T-cell (primary cell): ENCODE measurements at regions not wholly inside any gene's neighbourhood (a gene's known extent, or its start where the extent isn't known, plus 50 kb on each side); places are given as distances from the start of the nearest gene placed in this dataset.

ENCODE experiments used
- ATAC-seq, 4 experiments: fragments of 200-7000 bp in 3 of 4; fragments of 150-1000 bp in 1 of 4; cut with Tn5 transposase; replicated peaks in 1 of 4; 1 replicate in 3 of 4; 2 replicates in 1 of 4; pipeline ENCODE4 v1.10.0; 2021; ENCODE audit warnings: moderate library complexity in 3 of 4, mild to moderate bottlenecking in 2 of 4, moderate number of reproducible peaks in 1 of 4
- CTCF ChIA-PET, 2 donors: fragments of 300-600 bp; sonication (Branson Sonifier 250); formaldehyde crosslinking; loops; one replicate each; lab custom pipeline; 2022; ENCODE audit warnings: antibody characterized with exemption in 2 of 2; lab: Charles Lee
- POLR2A ChIA-PET, 2 donors: fragments of 300-600 bp; sonication (Branson Sonifier 250); formaldehyde crosslinking; loops; one replicate each; lab custom pipeline; 2022; ENCODE audit warnings: antibody characterized with exemption in 2 of 2; lab: Charles Lee
- DNase-seq, 35 experiments: peaks; one replicate each; pipeline versions ENCODE4 v3.0.0 to v3.0.0-alpha.2; 2013 to 2023
- H3K27ac ChIP-seq: one replicate; pipeline ENCODE4 v1.5.1; 2013; ENCODE audit warnings: low read length
- H3K27me3 ChIP-seq, 2 experiments: replicated peaks in 1 of 2; 1 replicate in 1 of 2; 2 replicates in 1 of 2; pipeline versions ENCODE4 v1.6.1 to v1.7.0; 2013; ENCODE audit warnings: low read length in 1 of 2, mixed read lengths in 1 of 2; ENCODE audit not compliant: control insufficient read depth in 2 of 2, insufficient read depth in 2 of 2; ENCODE audit errors: extremely low read depth in 1 of 2
- H3K36me3 ChIP-seq, 2 donors: 1 replicate in 1 of 2; 2 replicates in 1 of 2; pipeline versions ENCODE4 v1.6.1 to v1.7.0; 2013; ENCODE audit warnings: low read length in 1 of 2; ENCODE audit not compliant: control insufficient read depth in 2 of 2, insufficient read depth in 1 of 2; ENCODE audit errors: extremely low read depth in 1 of 2
- H3K4me1 ChIP-seq, 2 experiments: 1 replicate in 1 of 2; 2 replicates in 1 of 2; pipeline versions ENCODE4 v1.6.1 to v1.7.0; 2013; ENCODE audit warnings: low read length in 2 of 2, mixed read lengths in 1 of 2; ENCODE audit not compliant: insufficient read depth in 2 of 2, control insufficient read depth in 1 of 2; ENCODE audit errors: extremely low read depth in 1 of 2
- H3K4me3 ChIP-seq, 2 donors: 1 replicate in 1 of 2; 2 replicates in 1 of 2; pipeline versions ENCODE4 v1.5.1 to v1.7.0; 2013; ENCODE audit warnings: mild to moderate bottlenecking in 2 of 2, low read length in 1 of 2, moderate library complexity in 1 of 2; ENCODE audit not compliant: control insufficient read depth in 1 of 2; ENCODE audit errors: extremely low read depth in 1 of 2
- H3K9me3 ChIP-seq: 2 replicates; pipeline ENCODE4 v1.7.0; 2013
- H3K27ac Mint-ChIP-seq, 2 donors: one replicate each; pipeline ENCODE4 v1.8.0; 2020 to 2021; ENCODE audit warnings: mild to moderate bottlenecking in 2 of 2, mixed read lengths in 2 of 2
- H3K27me3 Mint-ChIP-seq, 2 donors: one replicate each; pipeline ENCODE4 v1.8.0; 2021 to 2022; ENCODE audit warnings: mixed read lengths in 2 of 2
- H3K36me3 Mint-ChIP-seq: one replicate; pipeline ENCODE4 v1.8.0; 2021; ENCODE audit warnings: mixed read lengths
- H3K4me1 Mint-ChIP-seq, 3 donors: one replicate each; pipeline ENCODE4 v1.8.0; 2020 to 2022; ENCODE audit warnings: mixed read lengths in 3 of 3, mild to moderate bottlenecking in 1 of 3
- H3K4me3 Mint-ChIP-seq, 3 donors: one replicate each; pipeline ENCODE4 v1.8.0; 2020 to 2022; ENCODE audit warnings: mild to moderate bottlenecking in 3 of 3, mixed read lengths in 3 of 3, moderate library complexity in 3 of 3
- H3K9me3 Mint-ChIP-seq, 3 donors: one replicate each; pipeline ENCODE4 v1.8.0; 2020 to 2022; ENCODE audit warnings: mixed read lengths in 3 of 3
- WGBS: methylation state at CpG from one replicate; pipeline ENCODE4 v1.1.5; 2013; ENCODE audit warnings: missing lambda C conversion rate; ENCODE audit not compliant: insufficient coverage; 5-methylcytosine and 5-hydroxymethylcytosine counted together

DNA sequence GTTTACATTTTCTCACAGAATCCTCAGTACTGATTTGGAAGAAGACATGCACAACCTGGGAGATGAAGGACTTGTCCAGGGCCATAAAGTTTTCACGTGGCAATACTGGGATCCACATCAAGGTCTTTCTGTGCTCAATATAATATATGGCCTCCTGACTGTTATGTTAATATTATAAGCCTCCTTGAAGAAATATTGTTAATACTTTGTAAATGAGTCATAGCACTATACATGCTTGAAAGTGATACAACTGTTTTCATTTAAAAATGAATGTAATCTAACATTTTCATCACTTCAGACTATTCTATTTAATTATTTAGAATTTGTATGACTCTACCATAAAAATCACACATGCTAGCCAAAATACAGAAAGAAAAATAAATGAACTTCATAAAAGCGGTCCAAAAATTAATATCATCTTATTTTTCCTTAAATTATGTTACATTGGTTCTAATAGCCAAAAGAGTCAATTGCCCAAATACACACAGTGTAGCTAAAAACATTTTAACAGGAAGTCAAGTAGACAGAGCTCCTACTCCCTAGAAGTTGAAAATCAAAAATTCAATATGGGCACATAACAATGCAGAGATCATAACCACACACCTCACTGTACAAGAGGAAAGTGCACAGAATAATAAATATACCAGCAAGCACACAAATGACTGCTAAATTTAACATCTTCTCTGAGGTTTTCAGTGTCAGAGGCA is 188.0 kb upstream of the HDDC2 start:
- WGBS = no CpG with 5 or more reads among the region's 2 CpGs
- ATAC-seq (no peak), DNase-seq (no peak)
- peaks cover 0 to 2% of the 10 kb centered on the region in 2 experiments for H3K4me1 ChIP-seq
- H3K27ac Mint-ChIP-seq = no peak overlapping the region
- POLR2A ChIA-PET = no interaction called here
- peaks cover 4 to 26% of the 10 kb centered on the region in 2 donors for H3K27me3 Mint-ChIP-seq
- no peak overlapping the region for H3K4me3 ChIP-seq
- H3K36me3 ChIP-seq = no peaks in the 10 kb centered on the region
- no peaks in the 10 kb centered on the region for H3K9me3 Mint-ChIP-seq
- no peak overlapping the region for H3K27ac ChIP-seq
- CTCF ChIA-PET = no interaction called here
- peaks cover 0 to 4% of the 10 kb centered on the region in 2 experiments for H3K27me3 ChIP-seq
- no peaks in the 10 kb centered on the region for H3K9me3 ChIP-seq
- H3K4me1 Mint-ChIP-seq = no peaks in the 10 kb centered on the region
- H3K36me3 Mint-ChIP-seq = no peaks in the 10 kb centered on the region
- H3K4me3 Mint-ChIP-seq = no peak overlapping the region

DNA sequence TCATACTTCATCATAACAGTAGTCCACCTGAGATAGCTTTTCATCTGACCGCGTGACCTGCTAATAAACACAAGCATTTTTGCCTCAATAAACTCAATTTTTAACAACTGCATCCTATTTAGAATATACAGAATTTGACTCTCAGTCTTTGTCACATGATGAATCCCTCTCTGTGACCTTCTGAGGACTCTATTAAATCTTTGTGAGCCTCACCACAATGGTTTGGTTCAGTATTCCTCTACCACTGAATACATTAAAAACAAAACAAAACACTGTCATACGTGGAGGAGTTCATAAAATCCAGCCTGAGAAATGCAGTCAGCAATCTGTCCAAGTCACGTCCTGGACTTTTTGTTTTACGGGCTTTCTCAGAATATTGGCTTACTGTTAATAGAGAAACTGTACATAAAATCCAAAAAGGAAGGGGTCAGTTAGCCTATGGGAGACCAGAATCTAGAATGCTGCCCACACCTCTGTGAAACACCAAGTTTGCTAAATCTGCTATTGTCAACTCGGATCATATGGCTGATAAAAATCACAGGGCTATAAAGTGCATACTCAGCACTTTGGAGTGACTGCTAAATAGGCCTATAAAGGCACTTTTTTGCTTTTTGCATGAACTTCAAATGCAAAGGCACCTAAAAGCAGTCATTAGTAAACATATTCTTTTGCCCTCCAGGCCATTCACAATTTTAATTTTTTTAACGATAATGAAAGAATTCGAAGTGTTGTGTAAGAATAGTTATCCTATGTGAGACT is 190.3 kb upstream of the HDDC2 start:
- no peak overlapping the region for H3K4me3 ChIP-seq
- no peaks in the 10 kb centered on the region for H3K36me3 ChIP-seq
- 62% methylated on average over 4 of the region's 8 CpGs for WGBS
- peaks cover 0 to 2% of the 10 kb centered on the region in 2 experiments for H3K4me1 ChIP-seq
- no peaks in the 10 kb centered on the region for H3K36me3 Mint-ChIP-seq
- DNase-seq (no peak), ATAC-seq (no peak)
- H3K4me3 Mint-ChIP-seq = no peak overlapping the region
- no peak overlapping the region for H3K27ac ChIP-seq
- H3K4me1 Mint-ChIP-seq = no peaks in the 10 kb centered on the region
- H3K9me3 Mint-ChIP-seq = no peaks in the 10 kb centered on the region
- peaks cover 0 to 4% of the 10 kb centered on the region in 2 experiments for H3K27me3 ChIP-seq
- CTCF ChIA-PET = no interaction called here
- no peak overlapping the region for H3K27ac Mint-ChIP-seq
- POLR2A ChIA-PET = no interaction called here
- no peaks in the 10 kb centered on the region for H3K9me3 ChIP-seq
- H3K27me3 Mint-ChIP-seq = peaks cover 4 to 23% of the 10 kb centered on the region in 2 donors

DNA sequence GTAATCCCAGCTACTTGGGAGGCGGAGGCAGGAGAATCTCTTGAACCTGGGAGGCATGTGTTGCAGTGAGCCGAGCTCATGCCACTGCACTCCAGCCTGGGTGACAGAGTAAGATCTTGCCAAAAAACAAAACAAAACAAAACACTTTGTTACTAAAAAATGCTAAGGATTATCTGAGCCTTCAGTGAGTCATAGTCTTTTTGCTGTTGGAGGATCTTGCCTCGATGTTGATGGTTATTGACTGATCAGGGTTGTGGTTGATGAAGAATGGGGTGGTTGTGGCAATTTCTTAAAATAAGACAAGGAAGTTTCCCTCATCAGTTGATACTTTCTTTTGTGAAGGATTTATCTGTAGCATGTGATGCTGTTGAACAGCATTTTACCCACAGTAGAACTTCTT is 196.8 kb upstream of the HDDC2 start:
- Histone ChIP-seq H3K9me3 (no peaks in the 10 kb centered on the region), H3K4me1 (no peaks in the 10 kb centered on the region), H3K36me3 (no peaks in the 10 kb centered on the region), H3K4me3 (no peak overlapping the region), H3K27me3 (no peaks in the 10 kb centered on the region), H3K27ac (no peak overlapping the region)
- H3K27ac Mint-ChIP-seq = no peak overlapping the region
- peaks cover 2 to 12% of the 10 kb centered on the region in 2 donors for H3K27me3 Mint-ChIP-seq
- CTCF ChIA-PET = no interaction called here
- 100% methylated on average over 1 of the region's 3 CpGs for WGBS
- H3K4me1 Mint-ChIP-seq = no peaks in the 10 kb centered on the region
- no peak overlapping the region for H3K4me3 Mint-ChIP-seq
- H3K9me3 Mint-ChIP-seq = no peaks in the 10 kb centered on the region
- DNase-seq = no peak
- no peaks in the 10 kb centered on the region for H3K36me3 Mint-ChIP-seq
- no peak for ATAC-seq
- POLR2A ChIA-PET = interaction anchor here in 1 of 2 donors (0.5 kb wide), 1 partner anchor 26 kb away, joined by 3 read pairs; no protein-coding TSS in a partner anchor

DNA sequence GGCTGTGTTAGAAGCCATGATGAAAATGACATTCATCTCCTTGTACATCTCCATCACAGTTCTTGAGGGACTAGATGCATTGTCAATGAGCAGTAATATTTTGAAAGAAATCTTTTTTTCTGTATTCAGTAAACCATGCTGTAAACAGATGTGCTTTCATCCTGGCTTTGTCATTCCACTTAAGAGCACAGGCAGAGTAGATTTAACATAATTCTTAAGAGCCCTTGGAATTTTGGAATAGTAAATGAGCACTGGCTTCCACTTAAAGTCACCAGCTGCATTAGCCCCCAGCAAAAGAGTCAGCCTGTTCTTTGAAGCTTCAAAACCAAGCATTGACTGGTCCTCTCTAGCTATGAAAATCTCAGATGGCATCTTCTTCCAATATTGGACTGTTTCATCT is 197.8 kb upstream of the HDDC2 start:
- Mint-ChIP-seq H3K4me3 (no peak overlapping the region), H3K27me3 (peaks cover 2 to 12% of the 10 kb centered on the region in 2 donors), H3K27ac (no peak overlapping the region), H3K36me3 (no peaks in the 10 kb centered on the region), H3K9me3 (no peaks in the 10 kb centered on the region), H3K4me1 (no peaks in the 10 kb centered on the region)
- no peaks in the 10 kb centered on the region for H3K9me3 ChIP-seq
- DNase-seq (no peak), ATAC-seq (no peak)
- H3K4me3 ChIP-seq = no peak overlapping the region
- ChIA-PET POLR2A (no interaction called here), CTCF (no interaction called here)
- H3K27me3 ChIP-seq = no peaks in the 10 kb centered on the region
- H3K36me3 ChIP-seq = no peaks in the 10 kb centered on the region
- no peak overlapping the region for H3K27ac ChIP-seq
- H3K4me1 ChIP-seq = no peaks in the 10 kb centered on the region

DNA sequence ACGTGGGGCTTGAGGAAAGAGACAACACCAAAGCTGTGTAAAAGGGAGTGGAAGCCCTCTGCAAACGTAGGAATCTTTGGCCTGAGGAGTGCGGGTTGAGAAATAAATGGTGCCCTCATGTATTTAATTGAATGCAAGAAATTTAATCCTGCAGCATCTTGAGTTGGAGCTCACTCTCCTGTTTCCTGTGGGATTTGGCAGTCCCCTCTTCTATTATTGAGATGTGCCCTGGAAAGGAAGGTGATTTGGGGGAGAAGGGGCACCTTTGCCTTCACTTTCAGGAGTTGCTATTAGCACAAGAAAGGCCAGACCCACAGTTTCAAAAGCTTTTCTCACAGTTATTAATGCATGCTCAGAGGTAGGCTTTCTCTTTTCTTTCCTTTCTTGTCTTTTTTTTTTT is 201.4 kb upstream of the HDDC2 start:
- no peaks in the 10 kb centered on the region for H3K9me3 ChIP-seq
- Mint-ChIP-seq H3K27me3 (peaks cover 5 to 29% of the 10 kb centered on the region in 2 donors), H3K4me1 (no peaks in the 10 kb centered on the region), H3K36me3 (no peaks in the 10 kb centered on the region), H3K4me3 (no peak overlapping the region), H3K9me3 (no peaks in the 10 kb centered on the region), H3K27ac (no peak overlapping the region)
- CTCF ChIA-PET = no interaction called here
- H3K4me1 ChIP-seq = no peaks in the 10 kb centered on the region
- no peak overlapping the region for H3K27ac ChIP-seq
- H3K4me3 ChIP-seq = no peak overlapping the region
- POLR2A ChIA-PET = no interaction called here
- peaks cover 0 to 2% of the 10 kb centered on the region in 2 experiments for H3K27me3 ChIP-seq
- ATAC-seq = no peak
- no peak for DNase-seq
- H3K36me3 ChIP-seq = no peaks in the 10 kb centered on the region
- WGBS = 70% methylated on average over 2 of the region's 3 CpGs

DNA sequence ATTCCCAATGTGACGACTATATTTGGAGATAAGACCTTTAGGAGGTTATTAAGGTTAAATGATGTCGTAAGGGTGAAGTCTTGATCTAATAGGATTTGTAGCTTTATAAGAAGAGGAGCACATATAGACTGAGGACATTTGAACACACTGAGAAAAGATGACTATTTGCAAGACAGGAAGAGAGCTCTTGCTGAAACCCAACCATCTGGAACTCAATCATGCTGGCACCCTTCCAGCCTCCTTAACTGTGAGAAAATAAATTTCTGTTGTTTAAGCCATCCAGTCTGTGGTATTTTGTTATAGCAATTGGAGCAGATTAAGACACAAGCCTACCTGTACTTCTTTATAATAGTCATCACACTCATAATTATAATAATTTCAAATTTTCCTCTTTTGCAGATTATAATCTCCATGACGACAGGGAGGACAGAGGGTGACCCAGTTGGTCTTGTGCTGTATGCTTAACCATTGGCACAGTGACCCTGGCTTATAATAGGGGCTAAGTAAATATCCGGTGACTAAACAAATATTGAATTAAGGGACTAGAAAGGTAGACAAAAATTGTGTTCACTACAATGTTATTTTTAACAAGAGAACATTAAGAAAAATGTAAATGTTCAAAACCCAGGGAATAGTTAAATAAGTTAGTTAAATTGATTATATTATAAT is 206.4 kb upstream of the HDDC2 start:
- H3K4me3 ChIP-seq = no peak overlapping the region
- no peaks in the 10 kb centered on the region for H3K9me3 ChIP-seq
- Mint-ChIP-seq H3K27me3 (peaks cover 6 to 26% of the 10 kb centered on the region in 2 donors), H3K4me1 (no peaks in the 10 kb centered on the region), H3K36me3 (no peaks in the 10 kb centered on the region), H3K27ac (no peak overlapping the region), H3K9me3 (no peaks in the 10 kb centered on the region), H3K4me3 (no peak overlapping the region)
- H3K27me3 ChIP-seq = peaks cover 0 to 2% of the 10 kb centered on the region in 2 experiments
- H3K27ac ChIP-seq = no peak overlapping the region
- ChIA-PET POLR2A (no interaction called here), CTCF (no interaction called here)
- no peaks in the 10 kb centered on the region for H3K36me3 ChIP-seq
- ATAC-seq (no peak), DNase-seq (no peak)
- WGBS = no CpG with 5 or more reads among the region's 4 CpGs
- H3K4me1 ChIP-seq = no peaks in the 10 kb centered on the region
